ENCODE measurements at regions not wholly inside any gene's neighbourhood (a gene's known extent, or its start where the extent isn't known, plus 50 kb on each side); places are given as distances from the start of the nearest gene placed in this dataset.
A peak's percentile ranks its signal among the peaks of the same experiment; 100 is the strongest.

GRCh38 chr6:37580176-37580955, 80.7 kb upstream of the CCDC167 start:
- Histone ChIP-seq H3K27me3 (replicated peaks; ENCODE audit: control insufficient read depth, insufficient read depth, low read length) (peaks cover 21% of the 10 kb centered on the region), H3K9ac (ENCODE audit: low read length) (no peak overlapping the region), H3K4me3 (ENCODE audit: low read length) (no peak overlapping the region), H3K36me3 (ENCODE audit: control insufficient read depth, insufficient read depth, low read length, severe bottlenecking) (no peaks in the 10 kb centered on the region), H3K9me3 (ENCODE audit: control insufficient read depth, low read length) (no peaks in the 10 kb centered on the region), H3K4me1 (ENCODE audit: control insufficient read depth, insufficient read depth, low read length) (peaks cover 6% of the 10 kb centered on the region)
- no peak for DNase-seq (ENCODE audit: low read depth)

- Histone ChIP-seq H3K4me3 (ENCODE audit: low read length) (no peak overlapping the region), H3K36me3 (ENCODE audit: control insufficient read depth, insufficient read depth, low read length, severe bottlenecking) (no peaks in the 10 kb centered on the region), H3K4me1 (ENCODE audit: control insufficient read depth, insufficient read depth, low read length) (peaks cover 6% of the 10 kb centered on the region), H3K9ac (ENCODE audit: low read length) (no peak overlapping the region), H3K27me3 (replicated peaks; ENCODE audit: control insufficient read depth, insufficient read depth, low read length) (peaks cover 13% of the 10 kb centered on the region), H3K9me3 (ENCODE audit: control insufficient read depth, low read length) (no peaks in the 10 kb centered on the region)
- no peak for DNase-seq (ENCODE audit: low read depth)
These were observed 79.9 kb upstream of the CCDC167 start for GRCh38 chr6:37579444-37580067.

DNA sequence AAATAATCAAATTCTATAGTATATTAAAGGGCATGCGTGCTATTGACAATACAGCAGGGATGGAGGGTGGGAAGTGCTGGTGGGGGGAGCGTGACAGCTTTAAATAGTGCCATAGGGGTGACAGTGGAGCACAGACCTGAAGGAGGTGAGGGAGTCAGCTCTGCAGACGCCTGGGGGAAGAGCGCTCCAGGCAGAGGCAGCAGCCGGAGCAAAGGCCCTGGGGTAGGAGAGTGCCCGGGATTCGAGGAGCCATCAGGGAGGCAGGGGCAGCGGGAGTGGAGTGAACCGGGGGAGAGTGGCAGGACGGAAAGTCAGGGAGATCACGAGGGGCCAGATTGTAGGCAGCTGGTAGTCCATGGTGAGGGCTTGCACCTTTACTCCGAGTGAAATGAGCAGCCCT, 78.4 kb upstream of the CCDC167 start:
- Histone ChIP-seq H3K4me3 (ENCODE audit: low read length) (no peak overlapping the region), H3K27me3 (replicated peaks; ENCODE audit: control insufficient read depth, insufficient read depth, low read length) (peaks cover under 1% of the 10 kb centered on the region), H3K36me3 (ENCODE audit: control insufficient read depth, insufficient read depth, low read length, severe bottlenecking) (no peaks in the 10 kb centered on the region), H3K9me3 (ENCODE audit: control insufficient read depth, low read length) (no peaks in the 10 kb centered on the region), H3K4me1 (ENCODE audit: control insufficient read depth, insufficient read depth, low read length) (peaks cover 6% of the 10 kb centered on the region), H3K9ac (ENCODE audit: low read length) (no peak overlapping the region)
- DNase-seq (ENCODE audit: low read depth): no peak

DNA sequence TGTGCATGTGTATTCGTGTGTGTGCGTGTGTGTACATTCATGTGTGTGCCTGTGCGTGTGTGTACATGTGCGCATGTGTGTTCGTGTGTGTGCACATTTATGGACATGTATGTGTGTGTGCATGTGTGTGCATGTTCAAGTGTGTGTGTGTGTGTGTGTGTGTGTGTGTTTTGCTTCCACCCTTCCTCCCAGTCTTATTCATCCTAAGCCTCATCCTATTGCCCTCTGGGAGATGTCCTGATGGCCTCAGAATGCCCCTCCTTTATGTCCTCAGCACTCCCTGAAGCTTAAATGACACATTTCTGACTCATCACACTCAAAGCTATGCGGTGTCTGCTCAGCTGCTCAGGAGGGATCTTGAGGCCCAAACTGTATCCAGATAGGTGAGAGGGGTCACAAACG, 76.6 kb upstream of the CCDC167 start:
- no peaks in the 10 kb centered on the region for H3K9me3 ChIP-seq (ENCODE audit: control insufficient read depth, low read length)
- H3K36me3 ChIP-seq (ENCODE audit: control insufficient read depth, insufficient read depth, low read length, severe bottlenecking): no peaks in the 10 kb centered on the region
- DNase-seq (ENCODE audit: low read depth): peak; percentile 62
- peaks cover 11% of the 10 kb centered on the region for H3K27me3 ChIP-seq (replicated peaks; ENCODE audit: control insufficient read depth, insufficient read depth, low read length)
- H3K4me1 ChIP-seq (ENCODE audit: control insufficient read depth, insufficient read depth, low read length): peaks cover 6% of the 10 kb centered on the region
- H3K9ac ChIP-seq (ENCODE audit: low read length): no peak overlapping the region
- H3K4me3 ChIP-seq (ENCODE audit: low read length): no peak overlapping the region

DNA sequence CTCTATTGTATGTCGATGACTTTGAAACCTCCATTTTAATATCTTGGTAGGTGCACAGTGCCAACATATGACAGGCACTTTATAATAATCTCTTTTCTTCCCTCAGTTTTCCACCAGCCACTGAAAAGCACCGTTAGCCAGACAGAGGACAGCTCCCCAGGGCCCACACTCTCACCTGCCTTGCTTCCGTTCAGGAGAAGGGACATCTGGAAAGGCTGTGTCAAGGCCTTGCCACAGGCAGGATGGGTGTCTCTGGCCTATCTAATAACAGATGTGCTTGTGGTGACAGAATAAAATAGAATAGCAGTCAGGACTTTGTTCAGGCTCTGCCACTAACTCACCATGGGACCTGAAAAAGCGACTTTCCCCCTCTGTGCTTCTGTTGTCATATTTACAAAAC, 75.5 kb upstream of the CCDC167 start:
- H3K4me3 ChIP-seq (ENCODE audit: low read length): no peak overlapping the region
- peaks cover 22% of the 10 kb centered on the region for H3K27me3 ChIP-seq (replicated peaks; ENCODE audit: control insufficient read depth, insufficient read depth, low read length)
- DNase-seq (ENCODE audit: low read depth): no peak
- no peak overlapping the region for H3K9ac ChIP-seq (ENCODE audit: low read length)
- no peaks in the 10 kb centered on the region for H3K36me3 ChIP-seq (ENCODE audit: control insufficient read depth, insufficient read depth, low read length, severe bottlenecking)
- H3K9me3 ChIP-seq (ENCODE audit: control insufficient read depth, low read length): no peaks in the 10 kb centered on the region
- peaks cover 6% of the 10 kb centered on the region for H3K4me1 ChIP-seq (ENCODE audit: control insufficient read depth, insufficient read depth, low read length)

DNA sequence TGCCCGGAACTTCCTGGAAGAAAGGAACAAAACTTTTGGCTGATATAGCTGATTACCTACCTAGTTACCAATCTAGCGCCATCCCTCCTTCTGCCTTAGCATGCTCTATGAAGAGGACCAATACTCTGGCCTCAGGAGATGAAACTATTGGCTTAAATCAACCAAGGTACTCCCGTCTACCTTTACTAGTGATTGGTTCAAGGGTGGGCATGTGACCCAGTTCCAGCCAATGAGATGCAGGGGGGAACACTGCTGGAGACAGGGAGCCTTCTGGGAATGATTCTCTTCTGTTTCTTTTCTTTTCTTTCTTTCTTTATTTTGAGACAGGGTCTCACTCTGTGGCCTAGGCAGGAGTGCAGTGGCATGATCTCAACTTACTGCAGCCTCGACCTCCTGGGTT, 72.6 kb upstream of the CCDC167 start:
- Histone ChIP-seq H3K27me3 (replicated peaks; ENCODE audit: control insufficient read depth, insufficient read depth, low read length) (peaks cover 39% of the 10 kb centered on the region), H3K36me3 (ENCODE audit: control insufficient read depth, insufficient read depth, low read length, severe bottlenecking) (no peaks in the 10 kb centered on the region), H3K4me1 (ENCODE audit: control insufficient read depth, insufficient read depth, low read length) (peaks cover 6% of the 10 kb centered on the region), H3K9ac (ENCODE audit: low read length) (no peak overlapping the region), H3K4me3 (ENCODE audit: low read length) (no peak overlapping the region), H3K9me3 (ENCODE audit: control insufficient read depth, low read length) (no peaks in the 10 kb centered on the region)
- no peak for DNase-seq (ENCODE audit: low read depth)

DNA sequence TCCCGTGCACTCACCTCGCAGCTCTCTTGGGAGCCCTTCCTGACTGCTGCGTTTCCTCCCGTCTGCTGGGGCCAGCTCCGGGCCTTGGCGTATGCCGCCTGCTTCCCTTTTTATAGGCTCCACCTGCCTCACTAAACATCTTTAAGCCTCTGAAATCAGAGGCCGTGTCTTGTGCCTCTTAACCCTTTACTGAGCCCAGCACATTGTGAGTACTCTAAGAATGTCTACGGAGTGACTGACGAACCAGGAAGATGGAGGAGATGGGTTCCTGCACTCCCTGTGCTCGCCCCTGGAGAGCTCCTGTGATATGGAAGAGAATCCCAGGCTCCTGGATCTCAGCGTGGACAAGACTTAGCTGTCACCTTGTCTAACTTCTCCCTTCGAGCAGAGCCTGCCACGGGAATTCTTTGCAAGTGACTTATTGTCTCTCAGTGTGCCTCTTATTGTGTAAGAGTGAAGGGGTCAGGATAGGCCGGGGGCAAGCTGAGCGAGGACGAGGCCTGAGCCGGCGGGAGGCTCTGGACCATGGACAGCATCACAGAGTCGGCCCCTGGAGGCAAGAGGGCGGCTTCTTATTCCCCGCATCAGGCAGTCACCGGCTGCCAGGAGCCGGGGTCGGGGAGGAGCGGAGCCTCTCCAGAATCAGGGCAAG, 70.9 kb upstream of the CCDC167 start:
- no peaks in the 10 kb centered on the region for H3K9me3 ChIP-seq (ENCODE audit: control insufficient read depth, low read length)
- H3K4me1 ChIP-seq (ENCODE audit: control insufficient read depth, insufficient read depth, low read length): no peaks in the 10 kb centered on the region
- no peaks in the 10 kb centered on the region for H3K36me3 ChIP-seq (ENCODE audit: control insufficient read depth, insufficient read depth, low read length, severe bottlenecking)
- peaks cover 47% of the 10 kb centered on the region for H3K27me3 ChIP-seq (replicated peaks; ENCODE audit: control insufficient read depth, insufficient read depth, low read length)
- H3K9ac ChIP-seq (ENCODE audit: low read length): no peak overlapping the region
- H3K4me3 ChIP-seq (ENCODE audit: low read length): no peak overlapping the region
- no peak for DNase-seq (ENCODE audit: low read depth)

DNA sequence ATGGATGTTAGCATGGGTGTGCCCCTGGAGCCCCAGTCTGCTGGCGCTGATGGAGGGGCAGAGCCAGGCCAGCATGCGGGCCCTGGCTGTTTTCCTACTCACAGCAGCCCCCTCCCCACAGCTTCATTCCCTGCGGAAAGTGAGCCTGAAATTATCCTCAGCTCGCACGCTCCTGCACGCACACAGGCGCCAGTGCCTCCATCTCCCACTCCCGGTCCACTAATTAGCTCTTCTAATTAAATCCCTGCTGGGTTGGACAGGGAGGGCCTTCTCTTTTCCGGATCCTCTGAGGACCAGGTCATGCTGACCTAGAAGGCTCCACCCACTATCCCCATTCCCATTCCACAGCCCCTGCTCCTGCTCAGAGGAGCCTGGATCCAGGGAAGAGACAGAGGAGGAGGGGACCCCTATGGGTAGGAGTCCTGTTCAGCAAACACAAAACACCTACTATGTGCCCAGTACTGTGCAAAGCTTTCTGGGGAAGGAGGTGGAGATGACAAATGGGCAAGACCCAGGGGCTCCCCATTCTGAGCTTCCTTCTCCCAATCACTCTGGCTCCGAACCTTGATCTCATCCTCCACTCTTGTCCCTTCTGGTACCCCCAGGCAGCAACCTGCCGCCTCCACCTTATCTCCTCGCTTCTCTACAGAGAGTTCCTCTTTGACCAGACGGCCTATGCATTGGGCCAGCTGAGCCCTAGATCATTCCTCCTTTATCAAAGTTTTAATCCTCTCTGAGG, 70.2 kb upstream of the CCDC167 start:
- Histone ChIP-seq H3K4me3 (ENCODE audit: low read length) (no peak overlapping the region), H3K4me1 (ENCODE audit: control insufficient read depth, insufficient read depth, low read length) (no peaks in the 10 kb centered on the region), H3K9ac (ENCODE audit: low read length) (no peak overlapping the region), H3K9me3 (ENCODE audit: control insufficient read depth, low read length) (no peaks in the 10 kb centered on the region), H3K36me3 (ENCODE audit: control insufficient read depth, insufficient read depth, low read length, severe bottlenecking) (no peaks in the 10 kb centered on the region), H3K27me3 (replicated peaks; ENCODE audit: control insufficient read depth, insufficient read depth, low read length) (peaks cover 49% of the 10 kb centered on the region)
- no peak for DNase-seq (ENCODE audit: low read depth)

DNA sequence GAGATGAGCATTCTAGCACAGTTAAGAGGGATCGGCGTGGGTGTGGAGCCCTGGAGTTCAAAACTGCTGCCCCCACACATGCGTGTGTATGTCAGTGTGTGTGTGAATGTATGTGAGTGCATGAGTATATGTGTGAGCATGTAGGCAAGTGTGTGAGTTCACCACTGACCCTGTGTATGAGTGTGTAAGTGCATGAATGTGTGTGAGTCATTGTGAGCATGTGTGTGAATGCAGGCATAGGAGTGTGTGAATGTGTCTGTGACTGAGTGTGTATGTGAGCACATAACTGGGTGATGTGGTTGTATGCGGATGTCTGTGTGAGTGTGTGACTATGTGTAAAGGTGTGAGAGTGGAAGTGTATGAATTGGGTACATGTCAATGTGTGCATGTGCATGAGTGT, 69.6 kb upstream of the CCDC167 start:
- Histone ChIP-seq H3K4me3 (ENCODE audit: low read length) (no peak overlapping the region), H3K36me3 (ENCODE audit: control insufficient read depth, insufficient read depth, low read length, severe bottlenecking) (no peaks in the 10 kb centered on the region), H3K9me3 (ENCODE audit: control insufficient read depth, low read length) (no peaks in the 10 kb centered on the region), H3K27me3 (replicated peaks; ENCODE audit: control insufficient read depth, insufficient read depth, low read length) (peaks cover 55% of the 10 kb centered on the region), H3K9ac (ENCODE audit: low read length) (no peak overlapping the region), H3K4me1 (ENCODE audit: control insufficient read depth, insufficient read depth, low read length) (no peaks in the 10 kb centered on the region)
- no peak for DNase-seq (ENCODE audit: low read depth)

- Histone ChIP-seq H3K9me3 (ENCODE audit: control insufficient read depth, low read length) (no peaks in the 10 kb centered on the region), H3K9ac (ENCODE audit: low read length) (no peak overlapping the region), H3K4me1 (ENCODE audit: control insufficient read depth, insufficient read depth, low read length) (no peaks in the 10 kb centered on the region), H3K36me3 (ENCODE audit: control insufficient read depth, insufficient read depth, low read length, severe bottlenecking) (no peaks in the 10 kb centered on the region), H3K4me3 (ENCODE audit: low read length) (no peak overlapping the region), H3K27me3 (replicated peaks; ENCODE audit: control insufficient read depth, insufficient read depth, low read length) (peaks cover 60% of the 10 kb centered on the region)
- DNase-seq (ENCODE audit: low read depth): no peak
These were observed 67.3 kb upstream of the CCDC167 start for GRCh38 chr6:37566950-37567349.

Data from adipocyte (in vitro differentiated cells).